ENCODE measurements at regions not wholly inside any gene's neighbourhood (a gene's known extent, or its start where the extent isn't known, plus 50 kb on each side); places are given as distances from the start of the nearest gene placed in this dataset.

DNA sequence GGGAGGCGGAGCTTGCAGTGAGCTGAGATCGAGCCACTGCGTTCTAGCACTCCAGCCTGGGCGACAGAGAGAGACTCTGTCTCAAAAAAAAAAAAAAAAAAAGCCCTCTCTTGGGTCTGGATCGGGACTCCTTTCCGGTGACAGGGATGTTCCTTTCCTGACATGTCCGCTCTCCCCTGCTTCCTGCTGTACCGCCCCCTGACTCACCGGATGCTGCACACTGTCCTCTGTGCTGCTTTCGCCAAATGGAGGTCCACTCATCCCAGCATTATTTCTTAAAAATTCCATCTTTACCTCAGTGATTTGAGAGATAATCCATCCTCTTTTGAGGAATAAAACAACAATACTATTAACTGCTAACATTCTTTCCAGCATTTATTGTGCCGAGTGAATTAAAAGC is 113.8 kb upstream of the EEPD1 start:
- no peak overlapping the region for H3K4me3 Mint-ChIP-seq
- no peaks in the 10 kb centered on the region for H3K27me3 Mint-ChIP-seq
- no peak overlapping the region for H3K27ac Mint-ChIP-seq
- H3K4me1 Mint-ChIP-seq (ENCODE audit: low read depth): peaks cover 5% of the 10 kb centered on the region
- no peak for DNase-seq
- H3K9me3 Mint-ChIP-seq: no peaks in the 10 kb centered on the region
- no peaks in the 10 kb centered on the region for H3K36me3 Mint-ChIP-seq (ENCODE audit: low read depth)

- no peaks in the 10 kb centered on the region for H3K36me3 Mint-ChIP-seq (ENCODE audit: low read depth)
Measured at GRCh38 chr7:36039671-36040070, 113.4 kb upstream of the EEPD1 start.

GRCh38 chr7:36040679-36041078 is 112.4 kb upstream of the EEPD1 start:
- H3K27me3 Mint-ChIP-seq: no peaks in the 10 kb centered on the region
- no peaks in the 10 kb centered on the region for H3K36me3 Mint-ChIP-seq (ENCODE audit: low read depth)
- DNase-seq: no peak

More at GRCh38 chr7:36039671-36040070, 113.4 kb upstream of the EEPD1 start:
- Mint-ChIP-seq H3K27ac (no peak overlapping the region), H3K27me3 (no peaks in the 10 kb centered on the region), H3K9me3 (no peaks in the 10 kb centered on the region), H3K4me1 (ENCODE audit: low read depth) (peaks cover 5% of the 10 kb centered on the region), H3K4me3 (no peak overlapping the region)
- DNase-seq: no peak

DNA sequence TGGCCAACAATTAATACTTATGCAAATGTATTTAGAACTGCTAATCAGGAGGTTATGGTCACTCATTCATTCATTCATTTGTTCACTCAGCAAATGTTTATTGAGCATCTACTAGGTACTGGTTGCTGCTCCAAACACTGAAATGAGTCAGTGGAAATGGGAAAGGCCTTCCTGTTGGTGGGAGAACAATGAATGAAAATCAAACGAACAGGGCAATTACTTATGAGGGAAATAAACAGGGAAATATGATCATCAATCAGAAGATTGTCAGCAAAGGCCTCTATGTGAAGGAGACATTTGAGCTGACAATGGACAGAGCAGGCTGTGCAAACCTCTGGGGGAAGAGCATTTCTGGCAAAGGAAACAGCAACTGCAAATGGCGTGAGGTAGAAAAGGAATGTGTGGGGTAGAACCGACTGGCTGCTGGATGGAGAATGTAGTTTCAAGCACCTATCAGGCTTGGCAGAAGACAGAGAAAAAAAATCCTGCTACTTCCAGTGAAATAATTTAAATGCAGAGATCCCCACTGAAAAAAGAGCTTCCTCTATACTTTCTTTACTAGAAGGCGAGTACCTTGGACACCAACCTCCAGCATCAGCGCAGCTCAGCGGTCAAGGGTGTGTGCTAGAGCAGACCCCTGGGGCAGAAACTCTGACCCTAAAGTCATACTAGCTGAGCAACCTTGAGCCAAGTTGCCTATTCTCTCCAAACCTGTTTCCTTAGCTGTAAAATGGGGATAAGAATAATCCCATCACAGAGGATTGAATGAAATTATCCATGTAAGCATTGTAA is 108.8 kb upstream of the EEPD1 start:
- no peaks in the 10 kb centered on the region for H3K27me3 Mint-ChIP-seq
- no peak overlapping the region for H3K27ac Mint-ChIP-seq
- H3K4me3 Mint-ChIP-seq: no peak overlapping the region
- DNase-seq: no peak
- H3K36me3 Mint-ChIP-seq (ENCODE audit: low read depth): no peaks in the 10 kb centered on the region
- H3K4me1 Mint-ChIP-seq (ENCODE audit: low read depth): peaks cover 2% of the 10 kb centered on the region
- H3K9me3 Mint-ChIP-seq: no peaks in the 10 kb centered on the region

More at GRCh38 chr7:36040679-36041078, 112.4 kb upstream of the EEPD1 start:
- no peak overlapping the region for H3K27ac Mint-ChIP-seq
- no peak overlapping the region for H3K4me3 Mint-ChIP-seq
- H3K9me3 Mint-ChIP-seq: no peaks in the 10 kb centered on the region
- H3K4me1 Mint-ChIP-seq (ENCODE audit: low read depth): peaks cover 5% of the 10 kb centered on the region

- no peak for DNase-seq
- Mint-ChIP-seq H3K27ac (no peak overlapping the region), H3K36me3 (ENCODE audit: low read depth) (no peaks in the 10 kb centered on the region), H3K9me3 (no peaks in the 10 kb centered on the region), H3K27me3 (no peaks in the 10 kb centered on the region), H3K4me3 (no peak overlapping the region), H3K4me1 (ENCODE audit: low read depth) (peaks cover 2% of the 10 kb centered on the region)
Measured at GRCh38 chr7:36045326-36045725, 107.7 kb upstream of the EEPD1 start.

GRCh38 chr7:36045830-36046341 is 107.2 kb upstream of the EEPD1 start:
- no peak for DNase-seq

GRCh38 chr7:36047091-36047658 is 105.9 kb upstream of the EEPD1 start:
- Mint-ChIP-seq H3K27ac (no peak overlapping the region), H3K4me3 (no peak overlapping the region), H3K36me3 (ENCODE audit: low read depth) (no peaks in the 10 kb centered on the region), H3K27me3 (no peaks in the 10 kb centered on the region), H3K4me1 (ENCODE audit: low read depth) (peaks cover 2% of the 10 kb centered on the region), H3K9me3 (no peaks in the 10 kb centered on the region)
- DNase-seq: no peak

More at GRCh38 chr7:36045830-36046341, 107.2 kb upstream of the EEPD1 start:
- Mint-ChIP-seq H3K4me3 (no peak overlapping the region), H3K4me1 (ENCODE audit: low read depth) (peaks cover 2% of the 10 kb centered on the region), H3K27ac (no peak overlapping the region), H3K9me3 (no peaks in the 10 kb centered on the region), H3K27me3 (no peaks in the 10 kb centered on the region), H3K36me3 (ENCODE audit: low read depth) (no peaks in the 10 kb centered on the region)

DNA sequence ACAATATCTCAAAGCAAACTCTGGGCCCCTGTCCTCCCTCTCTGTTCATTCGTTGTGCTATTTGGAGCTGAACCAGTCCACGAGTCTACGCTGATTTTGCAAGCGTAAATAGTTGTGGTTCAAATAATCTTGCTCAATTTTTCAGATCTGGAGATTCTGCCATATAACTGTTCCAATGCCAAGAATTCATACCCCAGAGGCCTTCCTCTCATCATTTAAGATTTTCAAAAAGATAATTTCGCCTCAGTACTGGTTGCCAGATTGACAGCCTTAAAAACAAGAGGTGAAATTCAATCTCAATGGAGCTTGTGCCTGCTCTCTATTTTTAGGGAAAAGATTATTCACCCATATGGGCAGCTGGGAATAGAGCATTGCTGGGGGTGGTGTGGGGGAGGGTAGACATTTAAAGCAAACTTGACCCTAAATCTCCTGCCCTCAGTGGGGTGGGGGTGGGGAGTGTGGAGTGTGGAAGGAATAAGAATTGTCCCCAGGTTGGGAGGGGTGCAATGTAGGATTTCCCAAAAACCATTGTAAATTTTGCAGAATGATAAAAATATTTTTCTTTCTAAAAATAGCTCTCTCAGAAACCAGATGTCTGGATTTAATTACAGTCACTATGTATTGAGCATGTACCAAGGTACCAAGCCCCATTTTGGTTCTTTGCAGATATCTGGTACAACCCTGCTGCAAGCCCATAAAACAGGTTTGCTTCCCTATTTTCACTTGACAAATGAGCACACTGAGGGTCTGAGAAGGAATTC is 104.7 kb upstream of the EEPD1 start:
- peaks cover 2% of the 10 kb centered on the region for H3K4me1 Mint-ChIP-seq (ENCODE audit: low read depth)
- no peaks in the 10 kb centered on the region for H3K9me3 Mint-ChIP-seq
- DNase-seq: no peak
- H3K27ac Mint-ChIP-seq: no peak overlapping the region
- no peaks in the 10 kb centered on the region for H3K27me3 Mint-ChIP-seq
- no peaks in the 10 kb centered on the region for H3K36me3 Mint-ChIP-seq (ENCODE audit: low read depth)
- H3K4me3 Mint-ChIP-seq: no peak overlapping the region

GRCh38 chr7:36048902-36049240 is 104.2 kb upstream of the EEPD1 start:
- peaks cover 2% of the 10 kb centered on the region for H3K4me1 Mint-ChIP-seq (ENCODE audit: low read depth)
- H3K27me3 Mint-ChIP-seq: no peaks in the 10 kb centered on the region
- no peak for DNase-seq
- H3K9me3 Mint-ChIP-seq: no peaks in the 10 kb centered on the region
- no peak overlapping the region for H3K27ac Mint-ChIP-seq
- H3K4me3 Mint-ChIP-seq: no peak overlapping the region
- no peaks in the 10 kb centered on the region for H3K36me3 Mint-ChIP-seq (ENCODE audit: low read depth)

GRCh38 chr7:36051501-36051900 is 101.6 kb upstream of the EEPD1 start:
- H3K4me1 Mint-ChIP-seq (ENCODE audit: low read depth): peaks cover 2% of the 10 kb centered on the region
- H3K27me3 Mint-ChIP-seq: no peaks in the 10 kb centered on the region
- no peak for DNase-seq
- H3K36me3 Mint-ChIP-seq (ENCODE audit: low read depth): no peaks in the 10 kb centered on the region
- H3K4me3 Mint-ChIP-seq: no peak overlapping the region
- H3K27ac Mint-ChIP-seq: no peak overlapping the region
- H3K9me3 Mint-ChIP-seq: no peaks in the 10 kb centered on the region

DNA sequence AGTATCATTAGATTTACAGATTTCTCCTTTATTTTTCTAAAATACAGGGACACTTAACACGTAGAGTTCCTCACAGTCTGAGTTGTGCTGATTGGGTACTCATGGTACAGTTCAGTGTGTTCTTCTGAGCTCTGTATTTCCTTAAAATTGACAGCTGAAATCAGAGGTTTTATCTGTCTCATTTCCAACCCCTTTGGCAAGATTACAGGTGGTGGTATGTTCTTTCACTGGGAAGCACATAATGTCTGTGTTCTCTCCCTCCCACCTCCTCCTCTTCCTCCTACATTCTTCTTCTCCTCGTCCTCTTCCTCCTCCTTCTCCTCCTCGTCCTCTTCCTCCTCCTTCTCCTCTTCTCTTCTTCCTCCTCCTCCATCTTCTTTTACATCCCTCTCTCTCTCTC is 99.5 kb upstream of the EEPD1 start:
- DNase-seq: no peak
- H3K36me3 Mint-ChIP-seq (ENCODE audit: low read depth): no peaks in the 10 kb centered on the region
- H3K4me1 Mint-ChIP-seq (ENCODE audit: low read depth): peaks cover 2% of the 10 kb centered on the region
- H3K4me3 Mint-ChIP-seq: no peak overlapping the region
- no peaks in the 10 kb centered on the region for H3K9me3 Mint-ChIP-seq
- no peak overlapping the region for H3K27ac Mint-ChIP-seq
- H3K27me3 Mint-ChIP-seq: no peaks in the 10 kb centered on the region

DNA sequence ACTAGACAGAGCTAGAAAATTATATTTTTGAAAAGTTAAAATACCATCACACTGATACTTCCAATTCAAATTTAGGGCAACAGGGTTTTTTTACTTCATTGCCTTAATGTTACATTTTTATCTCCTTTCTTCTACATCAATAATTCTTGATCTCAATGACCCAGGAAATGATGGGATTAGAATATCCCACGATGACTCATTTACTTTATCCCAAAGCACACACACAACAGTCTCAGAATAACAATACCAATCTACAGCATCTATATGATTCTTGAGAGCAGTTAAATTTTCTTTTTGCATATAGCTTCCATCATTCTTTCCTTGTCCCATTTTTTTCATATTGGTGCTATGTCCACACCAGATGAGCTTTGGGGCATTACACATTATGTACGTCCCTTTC is 98.4 kb upstream of the EEPD1 start:
- no peak for DNase-seq
- H3K9me3 Mint-ChIP-seq: no peaks in the 10 kb centered on the region
- no peaks in the 10 kb centered on the region for H3K4me1 Mint-ChIP-seq (ENCODE audit: low read depth)
- no peaks in the 10 kb centered on the region for H3K27me3 Mint-ChIP-seq
- no peak overlapping the region for H3K27ac Mint-ChIP-seq
- no peaks in the 10 kb centered on the region for H3K36me3 Mint-ChIP-seq (ENCODE audit: low read depth)
- no peak overlapping the region for H3K4me3 Mint-ChIP-seq

DNA sequence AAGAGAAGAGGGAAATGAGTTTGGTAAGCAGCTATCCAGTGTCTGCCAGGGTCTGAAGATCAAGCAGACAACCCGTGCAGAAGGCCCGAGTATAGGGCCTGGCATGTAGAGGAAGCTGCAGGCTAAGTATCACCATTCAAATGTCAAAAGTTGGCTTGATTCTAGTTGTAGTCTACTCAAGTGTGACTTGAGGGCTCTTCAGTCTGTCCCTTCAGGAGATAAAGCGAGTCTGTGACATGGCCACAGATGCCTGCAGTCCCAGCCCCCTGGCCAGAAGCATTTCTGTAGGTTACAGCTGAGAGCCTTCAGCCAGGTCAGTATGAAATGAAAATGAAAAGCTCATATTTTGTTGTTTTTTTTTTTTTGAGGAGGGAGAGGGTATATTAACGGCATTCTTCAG is 97.8 kb upstream of the EEPD1 start:
- Mint-ChIP-seq H3K4me1 (ENCODE audit: low read depth) (no peaks in the 10 kb centered on the region), H3K36me3 (ENCODE audit: low read depth) (no peaks in the 10 kb centered on the region), H3K9me3 (no peaks in the 10 kb centered on the region), H3K27ac (no peak overlapping the region), H3K4me3 (no peak overlapping the region), H3K27me3 (no peaks in the 10 kb centered on the region)
- DNase-seq: no peak

GRCh38 chr7:36057323-36057722 is 95.7 kb upstream of the EEPD1 start:
- H3K27me3 Mint-ChIP-seq: no peaks in the 10 kb centered on the region
- no peak for DNase-seq
- H3K9me3 Mint-ChIP-seq: no peaks in the 10 kb centered on the region
- no peaks in the 10 kb centered on the region for H3K4me1 Mint-ChIP-seq (ENCODE audit: low read depth)
- no peak overlapping the region for H3K4me3 Mint-ChIP-seq
- no peaks in the 10 kb centered on the region for H3K36me3 Mint-ChIP-seq (ENCODE audit: low read depth)
- H3K27ac Mint-ChIP-seq: no peak overlapping the region
